H9 (cell line): ENCODE measurements at regions not wholly inside any gene's neighbourhood (a gene's known extent, or its start where the extent isn't known, plus 50 kb on each side); places are given as distances from the start of the nearest gene placed in this dataset.

Source experiments
- DNase-seq: peaks from one replicate; pipeline ENCODE4 v3.0.0-alpha.2; 2017
- H2AFZ ChIP-seq: one replicate; pipeline ENCODE4 v1.6.1; 2013; ENCODE audit warnings: mild to moderate bottlenecking, low read length, control low read depth, moderate library complexity
- H2AK5ac ChIP-seq: 2 replicates; pipeline ENCODE4 v1.6.1; 2013; ENCODE audit warnings: low read length, control low read depth, mixed read lengths; ENCODE audit not compliant: insufficient read length
- H2BK120ac ChIP-seq: one replicate; pipeline ENCODE4 v1.6.1; 2013; ENCODE audit warnings: low read depth, mild to moderate bottlenecking, low read length, control low read depth, inconsistent platforms; ENCODE audit not compliant: poor library complexity, severe bottlenecking
- H2BK12ac ChIP-seq: 2 replicates; pipeline ENCODE4 v1.6.1; 2013; ENCODE audit warnings: low read length, control low read depth, mixed read lengths, low read depth; ENCODE audit not compliant: insufficient read length
- H2BK15ac ChIP-seq: 2 replicates; pipeline ENCODE4 v1.6.1; 2013; ENCODE audit warnings: low read depth, low read length, control low read depth
- H2BK20ac ChIP-seq: one replicate; pipeline ENCODE4 v1.6.1; 2013; ENCODE audit warnings: low read depth, mild to moderate bottlenecking, low read length, control low read depth, inconsistent platforms; ENCODE audit not compliant: poor library complexity, severe bottlenecking
- H2BK5ac ChIP-seq: 2 replicates; pipeline ENCODE4 v1.6.1; 2013; ENCODE audit warnings: low read length, control low read depth, mixed read lengths; ENCODE audit not compliant: insufficient read length
- H3K14ac ChIP-seq: 2 replicates; pipeline ENCODE4 v1.6.1; 2013; ENCODE audit warnings: low read length, control low read depth; ENCODE audit not compliant: insufficient read depth
- H3K18ac ChIP-seq: 2 replicates; pipeline ENCODE4 v1.6.1; 2013; ENCODE audit warnings: low read depth, mild to moderate bottlenecking, mixed read lengths, low read length, control low read depth; ENCODE audit not compliant: insufficient read length
- H3K23ac ChIP-seq: 2 replicates; pipeline ENCODE4 v1.6.1; 2013; ENCODE audit warnings: low read length, control low read depth, mixed read lengths, low read depth; ENCODE audit not compliant: insufficient read length
- H3K23me2 ChIP-seq: 2 replicates; pipeline ENCODE4 v1.6.1; 2013; ENCODE audit warnings: low read depth, mild to moderate bottlenecking, mixed read lengths, low read length, control low read depth; ENCODE audit not compliant: insufficient read length, poor library complexity, severe bottlenecking
- H3K27ac ChIP-seq: 2 replicates; pipeline ENCODE4 v1.5.1; 2013; ENCODE audit warnings: low read length, control low read depth, mixed read lengths, low read depth; ENCODE audit not compliant: insufficient read length
- H3K27me3 ChIP-seq: 2 replicates; pipeline ENCODE4 v1.6.1; 2013; ENCODE audit warnings: low read length, control low read depth, inconsistent platforms; ENCODE audit not compliant: insufficient read depth
- H3K4ac ChIP-seq: 2 replicates; pipeline ENCODE4 v1.6.1; 2013; ENCODE audit warnings: low read depth, mild to moderate bottlenecking, control low read depth, inconsistent platforms, low read length, moderate library complexity
- H3K4me1 ChIP-seq: 2 replicates; pipeline ENCODE4 v1.6.1; 2013; ENCODE audit warnings: low read length, control low read depth, inconsistent platforms; ENCODE audit not compliant: insufficient read depth
- H3K4me2 ChIP-seq: 2 replicates; pipeline ENCODE4 v1.6.1; 2013; ENCODE audit warnings: low read length, control low read depth, mixed read lengths; ENCODE audit not compliant: insufficient read length, insufficient read depth
- H3K56ac ChIP-seq: 2 replicates; pipeline ENCODE4 v1.6.1; 2013; ENCODE audit warnings: low read depth, mild to moderate bottlenecking, mixed read lengths, low read length, control low read depth; ENCODE audit not compliant: insufficient read length
- H3K79me1 ChIP-seq: 2 replicates; pipeline ENCODE4 v1.6.1; 2013; ENCODE audit warnings: low read depth, mild to moderate bottlenecking, moderate library complexity, low read length, control low read depth, inconsistent platforms; ENCODE audit not compliant: insufficient read depth, poor library complexity, severe bottlenecking
- H3K79me2 ChIP-seq: 2 replicates; pipeline ENCODE4 v1.6.1; 2013; ENCODE audit warnings: low read length, control low read depth, inconsistent platforms; ENCODE audit not compliant: insufficient read depth
- H3K9ac ChIP-seq: 2 replicates; pipeline ENCODE4 v1.6.1; 2013; ENCODE audit warnings: low read length, control low read depth, mixed read lengths; ENCODE audit not compliant: insufficient read length; ENCODE audit errors: extremely low read depth
- H3K9me3 ChIP-seq: one replicate; pipeline ENCODE4 v1.6.1; 2013; ENCODE audit warnings: low read depth, low read length, inconsistent platforms; ENCODE audit not compliant: control insufficient read depth
- H3T11ph ChIP-seq: one replicate; pipeline ENCODE4 v1.6.1; 2013; ENCODE audit warnings: mild to moderate bottlenecking, low read length, control low read depth, inconsistent platforms
- H4K20me1 ChIP-seq: one replicate; pipeline ENCODE4 v1.6.1; 2013; ENCODE audit not compliant: control insufficient read depth, insufficient read length, insufficient read depth
- H4K5ac ChIP-seq: 2 replicates; pipeline ENCODE4 v1.6.1; 2013; ENCODE audit warnings: low read depth, mild to moderate bottlenecking, mixed read lengths, low read length, control low read depth; ENCODE audit not compliant: insufficient read length
- H4K8ac ChIP-seq: replicated peaks from 2 replicates; pipeline ENCODE4 v1.6.1; 2013; ENCODE audit warnings: low read length, control low read depth, mixed read lengths, low read depth; ENCODE audit not compliant: insufficient read length
- H4K91ac ChIP-seq: 2 replicates; pipeline ENCODE4 v1.6.1; 2013; ENCODE audit warnings: low read depth, mild to moderate bottlenecking, moderate library complexity, mixed read lengths, low read length, control low read depth; ENCODE audit not compliant: insufficient read length
- H3K27ac Mint-ChIP-seq, 3 experiments: 2 replicates in 2 of 3; 3 replicates in 1 of 3; pipeline ENCODE4 v1.8.0; 2020 to 2021; ENCODE audit warnings: mixed read lengths in 3 of 3, mild to moderate bottlenecking in 1 of 3, moderate library complexity in 1 of 3
- H3K27me3 Mint-ChIP-seq: 2 replicates; pipeline ENCODE4 v1.8.0; 2021; ENCODE audit warnings: low read depth, mild to moderate bottlenecking, moderate library complexity, mixed read lengths
- H3K36me3 Mint-ChIP-seq, 3 experiments: 2 replicates in 2 of 3; 3 replicates in 1 of 3; pipeline ENCODE4 v1.8.0; 2020 to 2021; ENCODE audit warnings: low read depth in 3 of 3, mixed read lengths in 3 of 3; ENCODE audit not compliant: insufficient read depth in 1 of 3
- H3K4me1 Mint-ChIP-seq, 2 experiments: 2 replicates each; pipeline ENCODE4 v1.8.0; 2020; ENCODE audit warnings: mixed read lengths in 2 of 2
- H3K4me3 Mint-ChIP-seq, 2 experiments: 2 replicates in 1 of 2; 3 replicates in 1 of 2; pipeline ENCODE4 v1.8.0; 2020 to 2021; ENCODE audit warnings: mild to moderate bottlenecking in 2 of 2, mixed read lengths in 2 of 2, moderate library complexity in 1 of 2
- H3K9me3 Mint-ChIP-seq, 2 experiments: 2 replicates in 1 of 2; 3 replicates in 1 of 2; pipeline ENCODE4 v1.8.0; 2020; ENCODE audit warnings: mild to moderate bottlenecking in 2 of 2, mixed read lengths in 2 of 2, moderate library complexity in 1 of 2
- CTCF ChIP-seq: fragments of 200-600 bp; sonication (generic); conservative IDR thresholded peaks from 3 replicates; pipeline ENCODE4 v1.8.0; 2021; ENCODE audit warnings: antibody characterized with exemption, mild to moderate bottlenecking
- WGBS: extraction: QIAGEN DNeasy Blood & Tissue Kit; methylation state at CpG from one replicate; pipeline ENCODE4 v1.1.7; 2013; ENCODE audit warnings: missing lambda C conversion rate, low lambda C conversion rate, mixed read lengths; ENCODE audit not compliant: insufficient read length; ENCODE audit errors: extremely low coverage; 5-methylcytosine and 5-hydroxymethylcytosine counted together

GRCh38 chr1:222867316-222867715 is 52.5 kb downstream of the DISP1 start:
- no peak overlapping the region for H2BK20ac ChIP-seq
- H3K4ac ChIP-seq = no peak overlapping the region
- no peak for TF ChIP-seq CTCF
- Mint-ChIP-seq H3K36me3 (no peaks in the 10 kb centered on the region; a peak in 1 of 7 replicates), H3K9me3 (no peaks in the 10 kb centered on the region), H3K4me3 (no peak overlapping the region), H3K27me3 (no peaks in the 10 kb centered on the region), H3K27ac (no peak overlapping the region), H3K4me1 (peaks cover 10 to 15% of the 10 kb centered on the region in 2 experiments)
- no peak overlapping the region for H2BK120ac ChIP-seq
- no peak for DNase-seq
- no peak overlapping the region for H2AFZ ChIP-seq
- H2BK12ac ChIP-seq = no peak overlapping the region
- no peaks in the 10 kb centered on the region for H3K79me2 ChIP-seq
- H3K4me2 ChIP-seq = no peak overlapping the region
- H4K8ac ChIP-seq = no peak overlapping the region
- H3K79me1 ChIP-seq = no peaks in the 10 kb centered on the region
- H2AK5ac ChIP-seq = no peak overlapping the region
- H3K27ac ChIP-seq = no peak overlapping the region
- H4K20me1 ChIP-seq = no peaks in the 10 kb centered on the region
- no peak overlapping the region for H3T11ph ChIP-seq
- no peak overlapping the region for H3K14ac ChIP-seq
- no peak overlapping the region for H3K56ac ChIP-seq
- WGBS = no CpG with 5 or more reads among the region's 1 CpG
- H3K23me2 ChIP-seq = no peaks in the 10 kb centered on the region
- H2BK15ac ChIP-seq = no peak overlapping the region
- no peak overlapping the region for H2BK5ac ChIP-seq
- no peak overlapping the region for H3K9ac ChIP-seq
- H4K91ac ChIP-seq = no peak overlapping the region
- H4K5ac ChIP-seq = no peak overlapping the region
- H3K23ac ChIP-seq = no peak overlapping the region
- H3K18ac ChIP-seq = no peak overlapping the region
- H3K9me3 ChIP-seq = no peaks in the 10 kb centered on the region
- H3K27me3 ChIP-seq = no peaks in the 10 kb centered on the region
- H3K4me1 ChIP-seq = no peaks in the 10 kb centered on the region; the same call in 1 of the 2 replicates
